Ovary (tissue), 7 donors: ENCODE measurements at regions not wholly inside any gene's neighbourhood (a gene's known extent, or its start where the extent isn't known, plus 50 kb on each side); places are given as distances from the start of the nearest gene placed in this dataset.

Experiments
- DNase-seq, 5 donors: peaks; one replicate each; pipeline ENCODE4 v3.0.0-alpha.2; 2019 to 2020
- H3K27ac ChIP-seq, 2 donors: fragments of 200-600 bp; one replicate each; pipeline versions ENCODE4 v1.5.1 to v1.8.0; 2019 to 2022
- H3K27me3 ChIP-seq: fragments of 200-600 bp; one replicate; pipeline ENCODE4 v1.8.0; 2022
- H3K36me3 ChIP-seq: fragments of 200-600 bp; sonication (generic); one replicate; pipeline ENCODE4 v1.5.1; 2019
- H3K4me1 ChIP-seq: one replicate; pipeline ENCODE4 v1.8.1; 2013; ENCODE audit warnings: mild to moderate bottlenecking, moderate library complexity; ENCODE audit not compliant: insufficient read depth
- H3K4me3 ChIP-seq: fragments of 200-600 bp; sonication (generic); one replicate; pipeline ENCODE4 v1.5.1; 2017
- H3K9me3 ChIP-seq, 2 donors: fragments of 200-600 bp in 1 of 2; sonication (generic) in 1 of 2; one replicate each; pipeline versions ENCODE4 v1.5.1 to v1.8.1; 2013 to 2019; ENCODE audit warnings: mild to moderate bottlenecking in 1 of 2, moderate library complexity in 1 of 2
- EP300 ChIP-seq: sonication (generic); formaldehyde crosslinking; IDR thresholded peaks from one replicate; pipeline ENCODE4 v1.6.1; 2017; ENCODE audit warnings: antibody characterized with exemption
- POLR2A ChIP-seq: fragments of 450-650 bp; IDR thresholded peaks from one replicate; pipeline ENCODE4 v1.6.1; 2017; ENCODE audit warnings: antibody characterized with exemption, mild to moderate bottlenecking, moderate library complexity
- WGBS, 3 donors: extraction: QIAGEN DNeasy Blood & Tissue Kit in 1 of 3; methylation state at CpG; one replicate each; pipeline versions ENCODE4 v1.1.5 to v1.1.7; 2013 to 2017; 5-methylcytosine and 5-hydroxymethylcytosine counted together
- intact Hi-C, 4 donors: fragments of 100-400 bp; cut with DNase I; formaldehyde crosslinking; loops; one replicate each; pipeline versions ENCODE4 v1.11.0 to v1.15.1; 2022 to 2023
- TF ChIP-seq, protein P1 (sequence below), 3 donors: fragments of 450-650 bp in 2 of 3; fragments of 200-600 bp in 1 of 3; IDR thresholded peaks; one replicate each; pipeline versions ENCODE4 v1.5.1 to v1.8.0; 2016 to 2022; ENCODE audit warnings: antibody characterized with exemption in 3 of 3, mild to moderate bottlenecking in 1 of 3
- donor health status: DM: no; HTN: no; CAD: no; lungs with moderate emphysema.
- donor health status: DM: no; HTN: no; CAD: no.
- donor health status: Bipolar disorder and iron deficiency.
- donor health status: DM: no; HTN: no; CAD: no.
- donor health status: DM: yes; HTN: yes; CAD: no.

DNA sequence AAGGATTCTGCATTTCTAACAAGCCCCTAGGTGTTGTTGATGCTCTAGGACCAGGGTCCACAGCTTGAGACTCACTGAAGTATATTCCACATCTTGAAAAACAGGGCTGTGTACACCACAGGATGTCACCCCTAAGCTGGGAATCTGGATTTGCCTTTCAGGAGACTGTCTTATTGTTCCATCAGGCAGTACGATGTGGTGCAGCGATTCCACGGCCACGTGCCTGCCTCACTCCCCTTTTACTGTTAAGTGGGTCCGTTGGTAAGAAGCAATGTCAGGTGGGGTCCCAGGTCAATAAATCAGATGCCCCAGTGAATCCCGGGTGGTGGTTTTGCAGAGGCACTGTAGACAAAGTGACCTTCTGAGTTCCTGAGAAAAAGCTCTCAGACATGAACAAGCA lies 470.7 kb downstream of the HS3ST3B1 start:
- H3K36me3 ChIP-seq: no peaks in the 10 kb centered on the region
- H3K4me1 ChIP-seq: no peaks in the 10 kb centered on the region
- no peaks in the 10 kb centered on the region for H3K9me3 ChIP-seq
- DNase-seq: no peak
- intact Hi-C loops: no loop called here
- WGBS, 3 donors: 81 to 82% (median 81%) methylated on average over 6 of the region's 6 CpGs
- H3K27ac ChIP-seq: no peak overlapping the region
- H3K27me3 ChIP-seq: no peaks in the 10 kb centered on the region
- TF ChIP-seq, protein P1, sequence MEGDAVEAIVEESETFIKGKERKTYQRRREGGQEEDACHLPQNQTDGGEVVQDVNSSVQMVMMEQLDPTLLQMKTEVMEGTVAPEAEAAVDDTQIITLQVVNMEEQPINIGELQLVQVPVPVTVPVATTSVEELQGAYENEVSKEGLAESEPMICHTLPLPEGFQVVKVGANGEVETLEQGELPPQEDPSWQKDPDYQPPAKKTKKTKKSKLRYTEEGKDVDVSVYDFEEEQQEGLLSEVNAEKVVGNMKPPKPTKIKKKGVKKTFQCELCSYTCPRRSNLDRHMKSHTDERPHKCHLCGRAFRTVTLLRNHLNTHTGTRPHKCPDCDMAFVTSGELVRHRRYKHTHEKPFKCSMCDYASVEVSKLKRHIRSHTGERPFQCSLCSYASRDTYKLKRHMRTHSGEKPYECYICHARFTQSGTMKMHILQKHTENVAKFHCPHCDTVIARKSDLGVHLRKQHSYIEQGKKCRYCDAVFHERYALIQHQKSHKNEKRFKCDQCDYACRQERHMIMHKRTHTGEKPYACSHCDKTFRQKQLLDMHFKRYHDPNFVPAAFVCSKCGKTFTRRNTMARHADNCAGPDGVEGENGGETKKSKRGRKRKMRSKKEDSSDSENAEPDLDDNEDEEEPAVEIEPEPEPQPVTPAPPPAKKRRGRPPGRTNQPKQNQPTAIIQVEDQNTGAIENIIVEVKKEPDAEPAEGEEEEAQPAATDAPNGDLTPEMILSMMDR (IDR thresholded peaks at IDR 0.05): no peak
- TF ChIP-seq EP300 (no peak), POLR2A (no peak)
- H3K4me3 ChIP-seq: no peak overlapping the region

DNA sequence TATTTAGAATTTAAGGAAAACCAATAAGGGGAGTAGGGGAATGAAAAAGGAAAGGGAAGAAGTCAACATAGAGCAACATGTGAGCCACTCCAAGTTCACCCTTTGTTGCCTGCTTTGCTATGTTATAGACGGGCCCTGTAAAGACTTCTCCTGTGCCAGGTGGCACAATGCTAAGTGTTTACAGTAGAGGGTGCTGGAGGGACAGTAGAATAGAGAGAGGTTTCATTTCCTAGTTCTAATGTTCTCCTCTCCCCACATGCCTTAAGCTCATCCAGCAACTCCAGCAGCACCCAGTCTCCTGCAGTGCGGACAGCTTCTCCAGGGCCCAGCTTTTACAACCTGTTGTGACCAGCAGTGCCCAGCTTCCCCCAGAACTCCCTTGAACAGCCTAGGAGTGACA lies 468.0 kb downstream of the HS3ST3B1 start:
- Histone ChIP-seq H3K9me3 (no peaks in the 10 kb centered on the region), H3K27ac (no peak overlapping the region), H3K36me3 (no peaks in the 10 kb centered on the region), H3K4me3 (no peak overlapping the region), H3K27me3 (no peaks in the 10 kb centered on the region), H3K4me1 (no peaks in the 10 kb centered on the region)
- no peak for DNase-seq
- WGBS, 3 donors: 60 to 88% (median 84%) methylated on average over 2 of the region's 2 CpGs
- intact Hi-C loops: no loop called here
- TF ChIP-seq, protein P1 (IDR thresholded peaks at IDR 0.05): no peak
- TF ChIP-seq EP300 (no peak), POLR2A (no peak)

DNA sequence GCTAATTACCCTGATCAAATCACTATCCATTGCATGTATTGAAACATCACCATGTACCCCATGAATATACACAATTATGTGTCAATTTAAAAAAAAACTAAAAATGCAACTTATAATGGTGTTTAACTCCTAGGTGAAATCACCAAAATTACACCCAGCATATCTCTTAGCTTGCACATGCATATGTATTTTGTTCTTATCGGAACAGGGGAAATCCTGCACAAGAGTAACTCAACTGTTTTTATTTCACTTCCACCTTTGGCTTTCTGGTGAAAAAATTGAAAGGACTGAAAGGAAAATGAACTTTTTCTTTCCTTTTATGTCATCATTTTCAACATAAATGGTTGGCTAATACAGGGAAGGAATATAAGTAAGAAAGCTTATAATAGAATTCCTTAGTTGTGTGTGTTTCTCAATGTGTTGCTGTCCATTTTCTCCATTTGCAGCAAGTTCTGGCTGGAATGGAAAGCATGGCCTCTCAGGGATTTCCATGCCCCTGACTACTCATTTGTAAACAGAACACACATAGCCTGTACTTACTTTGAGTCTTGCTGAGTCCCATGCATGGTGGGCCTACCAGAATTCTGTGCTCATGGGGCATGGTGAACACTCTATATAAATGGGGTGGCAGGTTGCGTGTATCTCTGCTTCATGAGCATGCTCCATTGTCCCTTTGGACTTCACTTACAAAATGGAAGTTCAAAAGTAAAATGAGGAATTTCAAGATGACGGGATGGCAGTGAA lies 462.0 kb downstream of the HS3ST3B1 start:
- no peaks in the 10 kb centered on the region for H3K9me3 ChIP-seq
- no peak overlapping the region for H3K27ac ChIP-seq
- TF ChIP-seq EP300 (no peak), POLR2A (no peak)
- TF ChIP-seq, protein P1 (IDR thresholded peaks at IDR 0.05): no peak
- intact Hi-C loops: no loop called here
- 58 to 62% (median 59%) methylated on average over 3 of the region's 3 CpGs for WGBS, 3 donors
- H3K27me3 ChIP-seq: no peaks in the 10 kb centered on the region
- H3K36me3 ChIP-seq: no peaks in the 10 kb centered on the region
- H3K4me1 ChIP-seq: no peaks in the 10 kb centered on the region
- no peak overlapping the region for H3K4me3 ChIP-seq
- no peak for DNase-seq

DNA sequence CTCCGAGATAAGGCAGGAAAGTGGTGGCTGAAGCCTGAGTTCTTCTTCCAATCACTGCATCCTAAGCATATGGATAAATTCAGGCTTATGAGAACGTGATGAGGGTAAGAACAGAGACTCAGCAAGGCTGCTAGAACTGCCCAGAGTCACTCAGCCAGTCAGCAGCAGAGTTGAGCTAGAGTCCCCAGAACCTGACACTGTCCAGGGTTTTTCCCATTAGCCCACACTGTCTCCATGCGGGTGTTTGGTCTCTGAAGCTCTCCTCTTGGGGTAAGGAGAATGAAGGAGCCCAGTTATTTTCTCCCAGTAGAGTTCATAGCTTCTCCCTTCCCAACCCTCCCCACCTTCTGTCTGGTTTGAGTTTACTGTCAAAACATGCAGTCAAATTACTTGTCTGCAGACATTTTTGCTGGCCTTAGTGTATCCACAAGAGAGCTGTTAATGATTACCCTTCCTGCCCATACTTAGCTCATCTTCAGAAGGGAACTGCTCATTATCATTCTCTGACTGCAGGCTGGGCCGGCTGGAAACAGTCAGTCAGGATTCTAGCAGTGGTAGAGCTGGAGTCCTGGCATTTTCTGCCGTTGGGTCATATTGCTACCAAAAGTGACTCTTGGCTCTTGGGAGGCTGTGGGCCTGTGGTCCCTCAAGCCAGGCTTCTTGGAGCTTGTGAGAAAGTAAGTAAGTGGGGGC lies 460.0 kb downstream of the HS3ST3B1 start:
- H3K9me3 ChIP-seq: no peaks in the 10 kb centered on the region
- H3K27ac ChIP-seq: no peak overlapping the region
- H3K4me1 ChIP-seq: no peaks in the 10 kb centered on the region
- H3K4me3 ChIP-seq: no peak overlapping the region
- no peaks in the 10 kb centered on the region for H3K27me3 ChIP-seq
- DNase-seq: no peak
- 69 to 76% (median 73%) methylated on average over 5 of the region's 5 CpGs for WGBS, 3 donors
- TF ChIP-seq, protein P1 (IDR thresholded peaks at IDR 0.05): no peak
- no peak for TF ChIP-seq POLR2A
- no peak for TF ChIP-seq EP300
- intact Hi-C loops: no loop called here
- H3K36me3 ChIP-seq: no peaks in the 10 kb centered on the region
